ENCODE measurements at regions not wholly inside any gene's neighbourhood (a gene's known extent, or its start where the extent isn't known, plus 50 kb on each side); places are given as distances from the start of the nearest gene placed in this dataset.

GRCh38 chr13:63088226-63088625 is 1672.6 kb upstream of the PCDH20 start (continued):
- TF ChIP-seq MAF1 (CRISPR knock-in tag; IDR thresholded peaks at IDR 0.05; ENCODE audit: borderline replicate concordance): no peak
- TF ChIP-seq ZNF333 (CRISPR knock-in tag; IDR thresholded peaks at IDR 0.05; ENCODE audit: borderline replicate concordance): no peak

GRCh38 chr13:63086286-63086685 is 1670.6 kb upstream of the PCDH20 start:
- no peak overlapping the region for H3K27ac ChIP-seq (ENCODE audit: extremely low read length, insufficient read depth, low read length)
- in situ Hi-C loops (cut with HindIII; ENCODE audit: extremely low pct_ligation_motif_present, low pct_unique_long_range_greater_than_20kb) (no loop called here), intact Hi-C loops (cut with micrococcal nuclease; ENCODE audit: unreplicated experiment) (no loop called here)
- no peaks in the 10 kb centered on the region; a peak in 1 of 5 replicates for H3K27me3 ChIP-seq (ENCODE audit: control insufficient read depth in 1 of 2, insufficient read depth in 2 of 2, low read length in 2 of 2)
- no peaks in the 10 kb centered on the region for H3K9me3 ChIP-seq (ENCODE audit: low read length)
- CTCF ChIA-PET (ENCODE audit: low intra/inter-chr PET ratio, low total read pairs): no interaction called here
- no peak overlapping the region for H2AFZ ChIP-seq (ENCODE audit: low read length)
- no peaks in the 10 kb centered on the region for H3K36me3 ChIP-seq (replicated peaks in 1 of 2; ENCODE audit: control insufficient read depth in 1 of 2, insufficient read depth in 2 of 2, low read length in 2 of 2)
- POLR2A ChIA-PET: no interaction called here
- no peaks in the 10 kb centered on the region for H3K79me2 ChIP-seq (ENCODE audit: insufficient read depth, low read length)
- DNase-seq (ENCODE audit: low spot score) (no peak), ATAC-seq (no peak), FAIRE-seq (no peak)
- no peak overlapping the region for H3K9ac ChIP-seq (ENCODE audit: insufficient read depth, low read depth, low read length)
- no peak overlapping the region for H3K4me2 ChIP-seq (ENCODE audit: low read depth, low read length)
- no peaks in the 10 kb centered on the region for H4K20me1 ChIP-seq (ENCODE audit: insufficient read depth, low read length)
- BruUV-seq (replicated peaks): no TSS peak
- WGBS (ENCODE audit: low lambda C conversion rate): 6% methylated on average over 5 of the region's 5 CpGs
- no peak overlapping the region for H3K4me3 ChIP-seq (replicated peaks in 1 of 3; ENCODE audit: insufficient read depth in 1 of 3, low read depth in 2 of 3, low read length in 3 of 3)
- H3K4me1 ChIP-seq (ENCODE audit: insufficient read depth, low read length): no peaks in the 10 kb centered on the region
- no peak for TF ChIP-seq IRF1 (CRISPR knock-in tag; IDR thresholded peaks at IDR 0.05; ENCODE audit: low read depth)
- TF ChIP-seq ATF4 (CRISPR knock-in tag; IDR thresholded peaks at IDR 0.05): no peak
- TF ChIP-seq ZNF512B (CRISPR knock-in tag; IDR thresholded peaks at IDR 0.05; ENCODE audit: borderline replicate concordance): no peak
- TF ChIP-seq ZNF710 (CRISPR knock-in tag; IDR thresholded peaks at IDR 0.05; ENCODE audit: borderline replicate concordance): no peak
- TF ChIP-seq ISX (CRISPR knock-in tag; conservative IDR thresholded peaks at IDR 0.05): no peak
- no peak for TF ChIP-seq MED8 (CRISPR knock-in tag; IDR thresholded peaks at IDR 0.05; ENCODE audit: insufficient replicate concordance)
- no peak for TF ChIP-seq RARG (CRISPR knock-in tag; IDR thresholded peaks at IDR 0.05; ENCODE audit: low read depth)
- TF ChIP-seq FOSL1 (CRISPR knock-in tag; IDR thresholded peaks at IDR 0.05; ENCODE audit: borderline replicate concordance): no peak
- TF ChIP-seq MYPOP (CRISPR knock-in tag; IDR thresholded peaks at IDR 0.05): no peak
- no peak for TF ChIP-seq TBX3 (IDR thresholded peaks at IDR 0.05; ENCODE audit: borderline replicate concordance)
- TF ChIP-seq ZNF7 (CRISPR knock-in tag; IDR thresholded peaks at IDR 0.05): no peak
- no peak for TF ChIP-seq GTF2F1 (IDR thresholded peaks at IDR 0.05; ENCODE audit: low read length)
